ENCODE measurements at regions not wholly inside any gene's neighbourhood (a gene's known extent, or its start where the extent isn't known, plus 50 kb on each side); places are given as distances from the start of the nearest gene placed in this dataset.
A peak's percentile ranks its signal among the peaks of the same experiment; 100 is the strongest.

GRCh38 chr11:8792710-8793109, 110.1 kb downstream of the RPL27A start:
- no peak overlapping the region for H3K4me3 ChIP-seq
- TF ChIP-seq CTCF (IDR thresholded peaks at IDR 0.05) = no peak
- no peaks in the 10 kb centered on the region for H3K27me3 ChIP-seq (ENCODE audit: insufficient read depth in 3 of 3, low read length in 2 of 3)
- peak in 1 of 4 donors; percentile 26 for ATAC-seq
- no peaks in the 10 kb centered on the region for H3K36me3 ChIP-seq (ENCODE audit: insufficient read depth in 1 of 2, low read depth in 1 of 2)
- no peaks in the 10 kb centered on the region for H3K9me3 ChIP-seq
- peaks cover 9% of the 10 kb centered on the region for H3K4me1 ChIP-seq
- WGBS, 3 donors = 73 to 86% (median 85%) methylated on average over 3 of the region's 3 CpGs
- no peak for DNase-seq
- no peak overlapping the region for H3K27ac ChIP-seq
- intact Hi-C loops (cut with DNase I) = no loop called here

DNA sequence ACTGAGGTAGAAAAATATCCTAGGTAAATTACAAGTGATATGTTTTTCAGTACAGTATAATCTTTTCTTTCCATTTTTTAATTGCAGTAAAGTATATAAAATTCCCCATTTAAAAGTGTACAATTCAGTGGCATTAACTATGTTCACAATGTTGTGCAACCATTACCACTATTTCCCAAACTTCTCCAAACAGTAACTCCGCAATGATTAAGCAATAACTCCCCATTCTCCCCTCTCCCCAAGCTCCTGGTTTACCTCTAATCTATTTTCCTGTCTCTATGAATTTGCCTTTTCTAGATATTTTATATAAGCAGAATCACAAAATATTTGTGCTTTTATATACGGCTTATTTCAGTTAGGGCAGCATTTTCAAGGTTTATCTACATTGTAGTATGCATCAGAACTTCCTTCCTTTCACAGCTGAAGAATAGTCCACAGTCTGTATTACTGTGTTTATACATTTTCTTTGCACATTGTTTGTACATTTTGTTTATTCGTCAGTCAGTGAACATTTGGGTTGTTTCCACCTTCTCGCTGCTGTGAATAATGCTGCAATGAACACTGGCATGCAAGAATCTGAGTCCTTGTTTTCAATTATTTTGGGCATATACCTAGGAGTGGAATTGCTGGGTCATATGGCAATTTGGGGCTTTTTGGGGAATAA, 110.7 kb downstream of the RPL27A start:
- intact Hi-C loops (cut with DNase I) = no loop called here
- no peaks in the 10 kb centered on the region for H3K9me3 ChIP-seq

DNA sequence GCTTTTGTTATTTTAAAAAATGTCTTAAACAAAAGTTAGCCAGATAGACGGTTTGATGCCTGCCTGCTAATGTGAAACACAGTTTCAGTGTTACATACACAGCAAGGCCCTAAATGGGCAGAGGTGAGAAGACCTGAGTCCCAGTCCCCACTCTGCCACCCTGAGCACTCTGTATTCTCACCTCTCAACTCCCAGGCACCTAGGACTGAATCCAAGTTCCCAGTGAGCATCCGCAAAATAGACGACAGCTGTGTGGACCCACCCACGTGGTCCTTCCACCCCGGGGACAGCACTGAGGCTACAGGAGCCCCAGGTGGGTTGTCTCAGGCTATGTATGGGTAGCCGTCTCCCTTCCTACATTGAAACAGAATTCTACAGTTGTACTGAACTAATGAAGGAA, 111.5 kb downstream of the RPL27A start:
- H3K9me3 ChIP-seq = no peaks in the 10 kb centered on the region
- TF ChIP-seq CTCF (IDR thresholded peaks at IDR 0.05) = no peak
- DNase-seq (no peak), ATAC-seq (peak in 1 of 4 donors; percentile 33)
- WGBS, 3 donors = 41 to 64% (median 45%) methylated on average over 6 of the region's 6 CpGs
- intact Hi-C loops (cut with DNase I) = no loop called here
- no peaks in the 10 kb centered on the region for H3K36me3 ChIP-seq (ENCODE audit: insufficient read depth in 1 of 2, low read depth in 1 of 2)
- H3K27me3 ChIP-seq (ENCODE audit: insufficient read depth in 3 of 3, low read length in 2 of 3) = no peaks in the 10 kb centered on the region
- H3K4me1 ChIP-seq = peaks cover 8% of the 10 kb centered on the region
- H3K27ac ChIP-seq = no peak overlapping the region
- no peak overlapping the region for H3K4me3 ChIP-seq

More for the DNA sequence above, 110.7 kb downstream of the RPL27A start:
- Histone ChIP-seq H3K36me3 (ENCODE audit: insufficient read depth in 1 of 2, low read depth in 1 of 2) (no peaks in the 10 kb centered on the region), H3K27ac (no peak overlapping the region), H3K27me3 (ENCODE audit: insufficient read depth in 3 of 3, low read length in 2 of 3) (no peaks in the 10 kb centered on the region), H3K4me1 (peaks cover 9% of the 10 kb centered on the region), H3K4me3 (no peak overlapping the region)
- TF ChIP-seq CTCF (IDR thresholded peaks at IDR 0.05) = no peak
- WGBS, 3 donors = 76 to 81% (median 76%) methylated on average over 4 of the region's 4 CpGs
- DNase-seq (no peak), ATAC-seq (no peak)

DNA sequence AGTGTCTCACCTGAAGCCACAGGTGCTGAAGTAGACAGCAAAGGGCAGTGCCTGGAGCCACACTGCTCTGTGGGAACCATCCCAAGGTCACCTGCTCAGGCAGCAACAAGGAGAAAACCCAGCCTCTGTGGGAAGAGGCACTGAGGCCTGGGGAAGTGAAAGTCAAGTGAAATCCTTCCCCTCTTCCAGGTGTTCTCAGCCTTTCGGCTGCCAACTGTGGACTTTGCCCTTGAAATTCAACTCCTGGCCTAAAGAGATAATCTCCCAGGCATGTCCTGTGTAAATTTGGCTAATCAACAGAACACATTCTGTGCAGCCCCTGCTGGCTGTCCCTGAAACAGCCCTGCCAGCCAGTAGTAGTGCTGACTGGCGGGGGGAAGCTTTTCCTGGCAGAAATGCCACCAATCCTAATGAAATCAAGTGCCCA, 112.1 kb downstream of the RPL27A start:
- no peak overlapping the region for H3K4me3 ChIP-seq
- H3K36me3 ChIP-seq (ENCODE audit: insufficient read depth in 1 of 2, low read depth in 1 of 2) = no peaks in the 10 kb centered on the region
- ATAC-seq (peak in 3 of 4 donors; percentile 71 to 77 (median 72)), DNase-seq (no peak)
- TF ChIP-seq CTCF (IDR thresholded peaks at IDR 0.05) = peak; percentile 29
- H3K27me3 ChIP-seq (ENCODE audit: insufficient read depth in 3 of 3, low read length in 2 of 3) = no peaks in the 10 kb centered on the region
- intact Hi-C loops (cut with DNase I) = no loop called here
- 37 to 38% (median 38%) methylated on average over 2 of the region's 2 CpGs for WGBS, 3 donors
- H3K4me1 ChIP-seq = peaks cover 14% of the 10 kb centered on the region
- H3K9me3 ChIP-seq = no peaks in the 10 kb centered on the region
- no peak overlapping the region for H3K27ac ChIP-seq

DNA sequence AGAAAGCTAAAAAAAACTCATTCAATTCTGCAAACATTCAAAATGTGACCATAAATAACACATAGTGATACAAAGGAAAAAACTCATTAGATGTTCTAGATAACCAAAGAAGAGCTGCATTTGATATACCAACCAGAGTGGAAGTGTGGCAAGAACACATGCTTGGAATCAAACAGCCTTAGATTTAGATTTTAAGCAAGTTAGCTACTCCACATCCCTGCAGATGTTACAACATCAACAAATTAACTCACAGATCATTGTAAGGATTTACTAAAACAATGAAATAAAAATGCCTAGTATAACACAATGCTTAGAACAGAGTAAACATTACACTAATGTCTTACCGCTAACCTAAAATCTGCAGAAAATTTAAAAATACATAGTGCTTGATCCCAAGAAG, 114.0 kb upstream of the AKIP1 start:
- WGBS, 3 donors = 3 to 56% (median 47%) methylated on average over 1 of the region's 1 CpG
- TF ChIP-seq CTCF (IDR thresholded peaks at IDR 0.05) = no peak
- DNase-seq = no peak
- intact Hi-C loops (cut with DNase I) = no loop called here
- Histone ChIP-seq H3K9me3 (no peaks in the 10 kb centered on the region), H3K4me1 (peaks cover 14% of the 10 kb centered on the region), H3K4me3 (no peak overlapping the region), H3K27me3 (ENCODE audit: insufficient read depth in 3 of 3, low read length in 2 of 3) (no peaks in the 10 kb centered on the region), H3K27ac (no peak overlapping the region), H3K36me3 (ENCODE audit: insufficient read depth in 1 of 2, low read depth in 1 of 2) (no peaks in the 10 kb centered on the region)
- ATAC-seq = no peak

Measured in psoas muscle (tissue), 7 donors.